ENCODE measurements at regions not wholly inside any gene's neighbourhood (a gene's known extent, or its start where the extent isn't known, plus 50 kb on each side); places are given as distances from the start of the nearest gene placed in this dataset.
A peak's percentile ranks its signal among the peaks of the same experiment; 100 is the strongest.

DNA sequence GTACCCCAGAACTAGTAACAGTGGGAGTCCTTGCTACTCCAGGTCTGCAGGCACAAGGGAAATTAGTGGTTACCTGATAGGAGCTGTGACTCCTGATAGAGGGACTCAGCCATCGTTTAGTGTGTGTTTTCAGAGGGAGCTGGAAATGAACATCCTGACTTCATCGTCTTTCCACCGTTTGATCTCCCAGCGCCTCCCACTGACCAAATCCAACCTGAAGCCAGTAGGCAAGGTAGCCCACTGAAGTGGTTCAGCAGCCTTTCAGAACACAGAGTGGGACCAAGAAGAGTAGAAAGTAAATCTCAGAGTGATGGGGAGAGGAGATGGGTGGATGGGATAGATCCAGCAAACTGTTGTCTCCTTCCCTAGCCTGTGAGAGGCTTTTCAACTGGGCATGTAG, 385.9 kb downstream of the INSC start:
- Histone ChIP-seq H3K9ac (ENCODE audit: insufficient read length) (no peak overlapping the region), H3K27ac (no peak overlapping the region; the same call in 1 of the 2 replicates), H3K4me3 (no peak overlapping the region), H3K36me3 (ENCODE audit: insufficient read depth, low read length) (no peaks in the 10 kb centered on the region), H3K9me3 (ENCODE audit: low read depth, low read length) (no peaks in the 10 kb centered on the region)
- no peak for TF ChIP-seq EZH2 (IDR thresholded peaks at IDR 0.05)
- no peak for TF ChIP-seq FOXP2 (optimal IDR thresholded peaks at IDR 0.05; ENCODE audit: control extremely low read depth, extremely low read length, insufficient read depth)
- TF ChIP-seq POLR2AphosphoS5 (IDR thresholded peaks at IDR 0.05; ENCODE audit: borderline replicate concordance, low read depth, low read length) = no peak
- no peak for DNase-seq (ENCODE audit: low read depth, low spot score)

GRCh38 chr11:15501566-15501965, 386.8 kb downstream of the INSC start:
- H3K4me3 ChIP-seq = no peak overlapping the region
- no peak overlapping the region for H3K27ac ChIP-seq
- TF ChIP-seq POLR2AphosphoS5 (IDR thresholded peaks at IDR 0.05; ENCODE audit: borderline replicate concordance, low read depth, low read length) = no peak
- no peak for TF ChIP-seq FOXP2 (optimal IDR thresholded peaks at IDR 0.05; ENCODE audit: control extremely low read depth, extremely low read length, insufficient read depth)
- TF ChIP-seq EZH2 (IDR thresholded peaks at IDR 0.05) = no peak
- no peak overlapping the region for H3K9ac ChIP-seq (ENCODE audit: insufficient read length)
- no peak for DNase-seq (ENCODE audit: low read depth, low spot score)
- H3K9me3 ChIP-seq (ENCODE audit: low read depth, low read length) = no peaks in the 10 kb centered on the region
- H3K36me3 ChIP-seq (ENCODE audit: insufficient read depth, low read length) = no peaks in the 10 kb centered on the region

DNA sequence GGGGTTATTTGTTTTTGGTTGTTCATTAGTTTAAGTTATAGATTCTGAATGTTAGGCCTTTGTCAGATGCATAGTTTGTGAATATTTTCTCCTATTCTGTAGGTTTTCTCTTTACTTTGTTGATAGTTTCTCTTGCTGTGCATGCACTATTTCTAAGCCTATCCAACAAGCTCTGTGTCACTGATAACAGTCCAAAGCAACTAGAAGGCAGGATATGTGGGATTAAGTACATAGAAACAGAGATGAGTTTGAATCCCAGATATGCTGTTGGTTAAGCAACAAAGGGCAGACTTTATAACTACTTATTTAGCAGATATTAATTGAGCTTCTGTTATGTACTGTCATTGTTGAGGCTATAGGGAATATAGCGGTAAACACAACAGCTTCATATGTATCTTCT, 390.4 kb downstream of the INSC start:
- no peaks in the 10 kb centered on the region for H3K9me3 ChIP-seq (ENCODE audit: low read depth, low read length)
- no peak overlapping the region for H3K9ac ChIP-seq (ENCODE audit: insufficient read length)
- no peak for TF ChIP-seq EZH2 (IDR thresholded peaks at IDR 0.05)
- no peak for TF ChIP-seq FOXP2 (optimal IDR thresholded peaks at IDR 0.05; ENCODE audit: control extremely low read depth, extremely low read length, insufficient read depth)
- TF ChIP-seq POLR2AphosphoS5 (IDR thresholded peaks at IDR 0.05; ENCODE audit: borderline replicate concordance, low read depth, low read length) = no peak
- H3K4me3 ChIP-seq = no peak overlapping the region
- no peak for DNase-seq (ENCODE audit: low read depth, low spot score)
- 0 out of 2 replicates have a peak overlapping the region, but pooled peaks have one; percentile 55 for H3K27ac ChIP-seq
- no peaks in the 10 kb centered on the region for H3K36me3 ChIP-seq (ENCODE audit: insufficient read depth, low read length)

GRCh38 chr11:15507592-15507991, 392.9 kb downstream of the INSC start:
- Histone ChIP-seq H3K9me3 (ENCODE audit: low read depth, low read length) (no peaks in the 10 kb centered on the region), H3K4me3 (peak overlapping the region; percentile 36), H3K9ac (ENCODE audit: insufficient read length) (no peak overlapping the region), H3K36me3 (ENCODE audit: insufficient read depth, low read length) (no peaks in the 10 kb centered on the region), H3K27ac (peak overlapping the region; percentile 57; the same call in 1 of the 2 replicates)
- no peak for DNase-seq (ENCODE audit: low read depth, low spot score)
- TF ChIP-seq EZH2 (IDR thresholded peaks at IDR 0.05) = no peak
- no peak for TF ChIP-seq FOXP2 (optimal IDR thresholded peaks at IDR 0.05; ENCODE audit: control extremely low read depth, extremely low read length, insufficient read depth)
- no peak for TF ChIP-seq POLR2AphosphoS5 (IDR thresholded peaks at IDR 0.05; ENCODE audit: borderline replicate concordance, low read depth, low read length)

DNA sequence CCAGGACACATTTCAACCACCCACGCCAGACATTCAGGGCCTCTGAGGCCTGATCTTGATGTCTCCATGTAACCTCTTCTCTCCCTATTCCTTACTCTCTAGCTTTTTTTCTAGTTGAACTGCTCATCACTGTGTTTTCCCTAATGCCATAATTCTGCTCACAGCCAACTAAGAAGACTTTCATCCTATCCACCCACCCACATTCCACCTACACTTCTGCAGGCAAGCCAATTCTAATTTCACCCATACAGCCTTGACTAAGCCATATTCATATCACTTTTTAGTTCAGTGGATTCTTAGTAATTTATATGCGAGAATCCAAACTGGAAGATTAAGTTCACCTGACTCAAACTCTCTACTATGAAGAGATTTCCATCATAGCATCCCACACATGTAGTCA, 394.4 kb downstream of the INSC start:
- Histone ChIP-seq H3K9ac (ENCODE audit: insufficient read length) (no peak overlapping the region), H3K36me3 (ENCODE audit: insufficient read depth, low read length) (no peaks in the 10 kb centered on the region), H3K9me3 (ENCODE audit: low read depth, low read length) (no peaks in the 10 kb centered on the region), H3K27ac (no peak overlapping the region), H3K4me3 (no peak overlapping the region)
- no peak for DNase-seq (ENCODE audit: low read depth, low spot score)
- TF ChIP-seq POLR2AphosphoS5 (IDR thresholded peaks at IDR 0.05; ENCODE audit: borderline replicate concordance, low read depth, low read length) = no peak
- no peak for TF ChIP-seq EZH2 (IDR thresholded peaks at IDR 0.05)
- no peak for TF ChIP-seq FOXP2 (optimal IDR thresholded peaks at IDR 0.05; ENCODE audit: control extremely low read depth, extremely low read length, insufficient read depth)

- H3K4me3 ChIP-seq = no peak overlapping the region
- TF ChIP-seq EZH2 (IDR thresholded peaks at IDR 0.05) (no peak), FOXP2 (optimal IDR thresholded peaks at IDR 0.05; ENCODE audit: control extremely low read depth, extremely low read length, insufficient read depth) (no peak), POLR2AphosphoS5 (IDR thresholded peaks at IDR 0.05; ENCODE audit: borderline replicate concordance, low read depth, low read length) (no peak)
- H3K27ac ChIP-seq = no peak overlapping the region
- H3K9me3 ChIP-seq (ENCODE audit: low read depth, low read length) = no peaks in the 10 kb centered on the region
- no peak overlapping the region for H3K9ac ChIP-seq (ENCODE audit: insufficient read length)
- no peak for DNase-seq (ENCODE audit: low read depth, low spot score)
- no peaks in the 10 kb centered on the region for H3K36me3 ChIP-seq (ENCODE audit: insufficient read depth, low read length)
These were observed 404.5 kb downstream of the INSC start for GRCh38 chr11:15519124-15519791.

DNA sequence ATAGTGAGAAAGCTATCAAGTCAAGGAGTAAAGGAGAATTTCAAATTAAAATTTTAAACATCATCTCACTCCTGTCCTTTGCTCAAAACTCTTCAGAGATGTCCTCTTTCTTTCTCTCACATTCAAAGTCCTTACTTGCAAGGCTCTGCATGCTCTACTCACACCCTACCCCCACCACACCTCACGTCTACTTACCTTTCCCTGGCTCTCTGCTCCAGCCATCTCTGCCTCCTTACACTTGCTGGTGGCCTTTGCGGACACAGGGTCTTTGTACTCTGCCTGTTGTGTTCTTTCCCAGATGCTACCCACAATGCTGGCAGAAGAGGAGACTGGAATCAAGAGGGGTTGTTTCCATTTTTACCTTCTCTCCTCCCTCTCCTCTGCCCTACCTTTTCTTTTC, 405.2 kb downstream of the INSC start:
- TF ChIP-seq FOXP2 (optimal IDR thresholded peaks at IDR 0.05; ENCODE audit: control extremely low read depth, extremely low read length, insufficient read depth) = no peak
- TF ChIP-seq EZH2 (IDR thresholded peaks at IDR 0.05) = no peak
- TF ChIP-seq POLR2AphosphoS5 (IDR thresholded peaks at IDR 0.05; ENCODE audit: borderline replicate concordance, low read depth, low read length) = no peak
- DNase-seq (ENCODE audit: low read depth, low spot score) = no peak
- H3K9me3 ChIP-seq (ENCODE audit: low read depth, low read length) = no peaks in the 10 kb centered on the region
- no peaks in the 10 kb centered on the region for H3K36me3 ChIP-seq (ENCODE audit: insufficient read depth, low read length)
- H3K9ac ChIP-seq (ENCODE audit: insufficient read length) = no peak overlapping the region
- no peak overlapping the region for H3K27ac ChIP-seq
- no peak overlapping the region for H3K4me3 ChIP-seq

DNA sequence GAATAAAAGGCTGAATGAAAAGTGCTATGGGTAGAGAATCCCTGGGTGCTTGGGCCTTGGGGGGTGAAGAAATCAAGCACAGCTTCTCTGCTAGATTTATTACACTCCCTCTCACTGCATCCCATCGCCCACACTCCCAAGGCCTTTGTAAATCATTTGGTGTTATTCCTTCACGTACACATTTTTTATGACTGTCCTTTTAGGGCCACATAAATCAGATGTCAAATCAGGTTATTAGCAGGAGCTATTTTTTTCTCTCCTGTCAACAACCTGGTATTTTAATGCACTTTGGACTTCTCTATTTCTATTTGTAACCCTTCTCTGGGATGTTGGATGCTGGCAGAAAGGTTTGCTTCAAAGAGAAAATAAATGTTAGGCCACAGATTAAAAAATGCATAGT, 408.8 kb downstream of the INSC start:
- Histone ChIP-seq H3K9ac (ENCODE audit: insufficient read length) (no peak overlapping the region), H3K36me3 (ENCODE audit: insufficient read depth, low read length) (no peaks in the 10 kb centered on the region), H3K27ac (no peak overlapping the region), H3K4me3 (no peak overlapping the region), H3K9me3 (ENCODE audit: low read depth, low read length) (peaks cover 6% of the 10 kb centered on the region; the same call in 1 of the 2 replicates)
- TF ChIP-seq POLR2AphosphoS5 (IDR thresholded peaks at IDR 0.05; ENCODE audit: borderline replicate concordance, low read depth, low read length) (no peak), EZH2 (IDR thresholded peaks at IDR 0.05) (no peak), FOXP2 (optimal IDR thresholded peaks at IDR 0.05; ENCODE audit: control extremely low read depth, extremely low read length, insufficient read depth) (no peak)
- DNase-seq (ENCODE audit: low read depth, low spot score) = no peak

GRCh38 chr11:15525582-15525981, 410.9 kb downstream of the INSC start:
- DNase-seq (ENCODE audit: low read depth, low spot score) = no peak
- H3K27ac ChIP-seq = no peak overlapping the region
- H3K36me3 ChIP-seq (ENCODE audit: insufficient read depth, low read length) = no peaks in the 10 kb centered on the region
- TF ChIP-seq POLR2AphosphoS5 (IDR thresholded peaks at IDR 0.05; ENCODE audit: borderline replicate concordance, low read depth, low read length) = no peak
- no peak for TF ChIP-seq FOXP2 (optimal IDR thresholded peaks at IDR 0.05; ENCODE audit: control extremely low read depth, extremely low read length, insufficient read depth)
- TF ChIP-seq EZH2 (IDR thresholded peaks at IDR 0.05) = no peak
- H3K4me3 ChIP-seq = no peak overlapping the region
- H3K9ac ChIP-seq (ENCODE audit: insufficient read length) = no peak overlapping the region
- H3K9me3 ChIP-seq (ENCODE audit: low read depth, low read length) = peaks cover 6% of the 10 kb centered on the region; the same call in 1 of the 2 replicates

Data from SK-N-MC (cell line).